Ovary (tissue), 3 donors: ENCODE measurements at regions not wholly inside any gene's neighbourhood (a gene's known extent, or its start where the extent isn't known, plus 50 kb on each side); places are given as distances from the start of the nearest gene placed in this dataset.

Experiments
- CTCF ChIP-seq, 3 donors: fragments of 450-650 bp in 2 of 3; fragments of 200-600 bp in 1 of 3; IDR thresholded peaks; one replicate each; pipeline versions ENCODE4 v1.5.1 to v1.8.0; 2016 to 2022; ENCODE audit warnings: antibody characterized with exemption in 3 of 3, mild to moderate bottlenecking in 1 of 3
- EP300 ChIP-seq: sonication (generic); formaldehyde crosslinking; IDR thresholded peaks from one replicate; pipeline ENCODE4 v1.6.1; 2017; ENCODE audit warnings: antibody characterized with exemption
- POLR2A ChIP-seq: fragments of 450-650 bp; IDR thresholded peaks from one replicate; pipeline ENCODE4 v1.6.1; 2017; ENCODE audit warnings: antibody characterized with exemption, mild to moderate bottlenecking, moderate library complexity
- donor health status: DM: no; HTN: no; CAD: no.

DNA sequence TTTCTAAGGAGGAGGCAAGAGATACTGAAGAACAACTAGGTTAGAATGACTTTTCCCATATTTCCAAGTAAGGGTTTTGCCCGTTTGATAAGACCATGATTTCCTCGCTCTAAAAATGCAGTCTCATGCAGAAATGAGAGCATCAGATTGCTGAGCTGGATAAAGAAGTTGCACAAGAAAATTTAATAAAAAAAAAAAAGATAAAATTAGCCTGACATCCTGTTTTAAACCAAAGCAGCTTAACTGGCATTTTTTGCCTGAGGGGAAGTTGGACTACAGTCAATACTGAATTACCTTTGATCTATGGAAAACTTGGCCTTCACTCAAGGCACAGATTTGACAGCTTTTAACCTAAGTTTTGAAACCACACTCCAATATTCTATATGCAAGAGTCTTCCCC, 208.4 kb downstream of the GASK1B start:
- TF ChIP-seq CTCF (IDR thresholded peaks at IDR 0.05) (no peak), POLR2A (no peak), EP300 (no peak)
